GM21515 (cell line): ENCODE measurements at regions not wholly inside any gene's neighbourhood (a gene's known extent, or its start where the extent isn't known, plus 50 kb on each side); places are given as distances from the start of the nearest gene placed in this dataset.

Source experiments
- ATAC-seq: cut with Tn5 transposase; IDR thresholded peaks from one replicate; pipeline ENCODE4 v1.9.1; 2021; ENCODE audit not compliant: unreplicated experiment

GRCh38 chr18:60319129-60319528, 53.4 kb downstream of the MC4R start:
- ATAC-seq: no peak

- no peak for ATAC-seq
Observed at GRCh38 chr18:60311676-60312360, 60.8 kb downstream of the MC4R start.

GRCh38 chr18:60295674-60296073, 76.9 kb downstream of the MC4R start:
- no peak for ATAC-seq

- no peak for ATAC-seq
Observed at GRCh38 chr18:60292186-60292585, 80.4 kb downstream of the MC4R start.

GRCh38 chr18:60279391-60279790, 93.2 kb downstream of the MC4R start:
- ATAC-seq: no peak

- no peak for ATAC-seq
Observed at GRCh38 chr18:60277855-60278480, 94.6 kb downstream of the MC4R start.

- no peak for ATAC-seq
Observed at GRCh38 chr18:60267391-60268058, 105.0 kb downstream of the MC4R start.

- no peak for ATAC-seq
Observed at GRCh38 chr18:60266558-60266957, 106.0 kb downstream of the MC4R start.

GRCh38 chr18:60259052-60259681, 113.4 kb downstream of the MC4R start:
- no peak for ATAC-seq

- no peak for ATAC-seq
Observed at GRCh38 chr18:60249388-60249787, 123.2 kb downstream of the MC4R start.

- ATAC-seq: no peak
Observed at GRCh38 chr18:60248336-60249330, 123.9 kb downstream of the MC4R start.

GRCh38 chr18:60247103-60247502, 125.5 kb downstream of the MC4R start:
- ATAC-seq: peak; percentile 83

GRCh38 chr18:60246606-60247005, 126.0 kb downstream of the MC4R start:
- peak; percentile 91 for ATAC-seq

- ATAC-seq: no peak
Observed at GRCh38 chr18:60245096-60245495, 127.5 kb downstream of the MC4R start.

GRCh38 chr18:60239024-60239710, 133.4 kb downstream of the MC4R start:
- peak; percentile 92 for ATAC-seq

- no peak for ATAC-seq
Observed at GRCh38 chr18:60235164-60235563, 137.4 kb downstream of the MC4R start.

- no peak for ATAC-seq
Observed at GRCh38 chr18:60232541-60232940, 140.0 kb downstream of the MC4R start.

- ATAC-seq: no peak
Observed at GRCh38 chr18:60228609-60229595, 143.7 kb downstream of the MC4R start.

GRCh38 chr18:60215432-60215831, 157.1 kb downstream of the MC4R start:
- no peak for ATAC-seq
